H9 (cell line): ENCODE measurements at regions not wholly inside any gene's neighbourhood (a gene's known extent, or its start where the extent isn't known, plus 50 kb on each side); places are given as distances from the start of the nearest gene placed in this dataset.

Source experiments
- DNase-seq: peaks from one replicate; pipeline ENCODE4 v3.0.0-alpha.2; 2017
- H2AFZ ChIP-seq: one replicate; pipeline ENCODE4 v1.6.1; 2013; ENCODE audit warnings: mild to moderate bottlenecking, low read length, control low read depth, moderate library complexity
- H2AK5ac ChIP-seq: 2 replicates; pipeline ENCODE4 v1.6.1; 2013; ENCODE audit warnings: low read length, control low read depth, mixed read lengths; ENCODE audit not compliant: insufficient read length
- H2BK120ac ChIP-seq: one replicate; pipeline ENCODE4 v1.6.1; 2013; ENCODE audit warnings: low read depth, mild to moderate bottlenecking, low read length, control low read depth, inconsistent platforms; ENCODE audit not compliant: poor library complexity, severe bottlenecking
- H2BK12ac ChIP-seq: 2 replicates; pipeline ENCODE4 v1.6.1; 2013; ENCODE audit warnings: low read length, control low read depth, mixed read lengths, low read depth; ENCODE audit not compliant: insufficient read length
- H2BK15ac ChIP-seq: 2 replicates; pipeline ENCODE4 v1.6.1; 2013; ENCODE audit warnings: low read depth, low read length, control low read depth
- H2BK20ac ChIP-seq: one replicate; pipeline ENCODE4 v1.6.1; 2013; ENCODE audit warnings: low read depth, mild to moderate bottlenecking, low read length, control low read depth, inconsistent platforms; ENCODE audit not compliant: poor library complexity, severe bottlenecking
- H2BK5ac ChIP-seq: 2 replicates; pipeline ENCODE4 v1.6.1; 2013; ENCODE audit warnings: low read length, control low read depth, mixed read lengths; ENCODE audit not compliant: insufficient read length
- H3K14ac ChIP-seq: 2 replicates; pipeline ENCODE4 v1.6.1; 2013; ENCODE audit warnings: low read length, control low read depth; ENCODE audit not compliant: insufficient read depth
- H3K18ac ChIP-seq: 2 replicates; pipeline ENCODE4 v1.6.1; 2013; ENCODE audit warnings: low read depth, mild to moderate bottlenecking, mixed read lengths, low read length, control low read depth; ENCODE audit not compliant: insufficient read length
- H3K23ac ChIP-seq: 2 replicates; pipeline ENCODE4 v1.6.1; 2013; ENCODE audit warnings: low read length, control low read depth, mixed read lengths, low read depth; ENCODE audit not compliant: insufficient read length
- H3K23me2 ChIP-seq: 2 replicates; pipeline ENCODE4 v1.6.1; 2013; ENCODE audit warnings: low read depth, mild to moderate bottlenecking, mixed read lengths, low read length, control low read depth; ENCODE audit not compliant: insufficient read length, poor library complexity, severe bottlenecking
- H3K27ac ChIP-seq: 2 replicates; pipeline ENCODE4 v1.5.1; 2013; ENCODE audit warnings: low read length, control low read depth, mixed read lengths, low read depth; ENCODE audit not compliant: insufficient read length
- H3K27me3 ChIP-seq: 2 replicates; pipeline ENCODE4 v1.6.1; 2013; ENCODE audit warnings: low read length, control low read depth, inconsistent platforms; ENCODE audit not compliant: insufficient read depth
- H3K4ac ChIP-seq: 2 replicates; pipeline ENCODE4 v1.6.1; 2013; ENCODE audit warnings: low read depth, mild to moderate bottlenecking, control low read depth, inconsistent platforms, low read length, moderate library complexity
- H3K4me1 ChIP-seq: 2 replicates; pipeline ENCODE4 v1.6.1; 2013; ENCODE audit warnings: low read length, control low read depth, inconsistent platforms; ENCODE audit not compliant: insufficient read depth
- H3K4me2 ChIP-seq: 2 replicates; pipeline ENCODE4 v1.6.1; 2013; ENCODE audit warnings: low read length, control low read depth, mixed read lengths; ENCODE audit not compliant: insufficient read length, insufficient read depth
- H3K56ac ChIP-seq: 2 replicates; pipeline ENCODE4 v1.6.1; 2013; ENCODE audit warnings: low read depth, mild to moderate bottlenecking, mixed read lengths, low read length, control low read depth; ENCODE audit not compliant: insufficient read length
- H3K79me1 ChIP-seq: 2 replicates; pipeline ENCODE4 v1.6.1; 2013; ENCODE audit warnings: low read depth, mild to moderate bottlenecking, moderate library complexity, low read length, control low read depth, inconsistent platforms; ENCODE audit not compliant: insufficient read depth, poor library complexity, severe bottlenecking
- H3K79me2 ChIP-seq: 2 replicates; pipeline ENCODE4 v1.6.1; 2013; ENCODE audit warnings: low read length, control low read depth, inconsistent platforms; ENCODE audit not compliant: insufficient read depth
- H3K9ac ChIP-seq: 2 replicates; pipeline ENCODE4 v1.6.1; 2013; ENCODE audit warnings: low read length, control low read depth, mixed read lengths; ENCODE audit not compliant: insufficient read length; ENCODE audit errors: extremely low read depth
- H3K9me3 ChIP-seq: one replicate; pipeline ENCODE4 v1.6.1; 2013; ENCODE audit warnings: low read depth, low read length, inconsistent platforms; ENCODE audit not compliant: control insufficient read depth
- H3T11ph ChIP-seq: one replicate; pipeline ENCODE4 v1.6.1; 2013; ENCODE audit warnings: mild to moderate bottlenecking, low read length, control low read depth, inconsistent platforms
- H4K20me1 ChIP-seq: one replicate; pipeline ENCODE4 v1.6.1; 2013; ENCODE audit not compliant: control insufficient read depth, insufficient read length, insufficient read depth
- H4K5ac ChIP-seq: 2 replicates; pipeline ENCODE4 v1.6.1; 2013; ENCODE audit warnings: low read depth, mild to moderate bottlenecking, mixed read lengths, low read length, control low read depth; ENCODE audit not compliant: insufficient read length
- H4K8ac ChIP-seq: replicated peaks from 2 replicates; pipeline ENCODE4 v1.6.1; 2013; ENCODE audit warnings: low read length, control low read depth, mixed read lengths, low read depth; ENCODE audit not compliant: insufficient read length
- H4K91ac ChIP-seq: 2 replicates; pipeline ENCODE4 v1.6.1; 2013; ENCODE audit warnings: low read depth, mild to moderate bottlenecking, moderate library complexity, mixed read lengths, low read length, control low read depth; ENCODE audit not compliant: insufficient read length
- H3K27ac Mint-ChIP-seq, 3 experiments: 2 replicates in 2 of 3; 3 replicates in 1 of 3; pipeline ENCODE4 v1.8.0; 2020 to 2021; ENCODE audit warnings: mixed read lengths in 3 of 3, mild to moderate bottlenecking in 1 of 3, moderate library complexity in 1 of 3
- H3K27me3 Mint-ChIP-seq: 2 replicates; pipeline ENCODE4 v1.8.0; 2021; ENCODE audit warnings: low read depth, mild to moderate bottlenecking, moderate library complexity, mixed read lengths
- H3K36me3 Mint-ChIP-seq, 3 experiments: 2 replicates in 2 of 3; 3 replicates in 1 of 3; pipeline ENCODE4 v1.8.0; 2020 to 2021; ENCODE audit warnings: low read depth in 3 of 3, mixed read lengths in 3 of 3; ENCODE audit not compliant: insufficient read depth in 1 of 3
- H3K4me1 Mint-ChIP-seq, 2 experiments: 2 replicates each; pipeline ENCODE4 v1.8.0; 2020; ENCODE audit warnings: mixed read lengths in 2 of 2
- H3K4me3 Mint-ChIP-seq, 2 experiments: 2 replicates in 1 of 2; 3 replicates in 1 of 2; pipeline ENCODE4 v1.8.0; 2020 to 2021; ENCODE audit warnings: mild to moderate bottlenecking in 2 of 2, mixed read lengths in 2 of 2, moderate library complexity in 1 of 2
- H3K9me3 Mint-ChIP-seq, 2 experiments: 2 replicates in 1 of 2; 3 replicates in 1 of 2; pipeline ENCODE4 v1.8.0; 2020; ENCODE audit warnings: mild to moderate bottlenecking in 2 of 2, mixed read lengths in 2 of 2, moderate library complexity in 1 of 2
- CTCF ChIP-seq: fragments of 200-600 bp; sonication (generic); conservative IDR thresholded peaks from 3 replicates; pipeline ENCODE4 v1.8.0; 2021; ENCODE audit warnings: antibody characterized with exemption, mild to moderate bottlenecking
- WGBS: extraction: QIAGEN DNeasy Blood & Tissue Kit; methylation state at CpG from one replicate; pipeline ENCODE4 v1.1.7; 2013; ENCODE audit warnings: missing lambda C conversion rate, low lambda C conversion rate, mixed read lengths; ENCODE audit not compliant: insufficient read length; ENCODE audit errors: extremely low coverage; 5-methylcytosine and 5-hydroxymethylcytosine counted together

- H3K4ac ChIP-seq: no peak overlapping the region
- H2BK15ac ChIP-seq: no peak overlapping the region
- no peak overlapping the region for H3K4me2 ChIP-seq
- Mint-ChIP-seq H3K4me1 (no peaks in the 10 kb centered on the region), H3K27me3 (peaks cover 28% of the 10 kb centered on the region), H3K9me3 (no peaks in the 10 kb centered on the region; a peak in 2 of 5 replicates), H3K4me3 (no peak overlapping the region), H3K36me3 (peaks cover 0 to 4% (median 0%) of the 10 kb centered on the region in 3 experiments; a peak in 1 of 7 replicates), H3K27ac (no peak overlapping the region)
- no peak overlapping the region for H2BK5ac ChIP-seq
- no peak overlapping the region for H3K9ac ChIP-seq
- H2BK20ac ChIP-seq: no peak overlapping the region
- H4K8ac ChIP-seq: no peak overlapping the region
- no peaks in the 10 kb centered on the region for H3K23me2 ChIP-seq
- no peak overlapping the region for H2BK12ac ChIP-seq
- no peak overlapping the region for H4K5ac ChIP-seq
- no peak overlapping the region for H2BK120ac ChIP-seq
- H2AFZ ChIP-seq: no peak overlapping the region
- no peaks in the 10 kb centered on the region for H3K9me3 ChIP-seq
- no peak overlapping the region for H3K27ac ChIP-seq
- no peaks in the 10 kb centered on the region for H3K4me1 ChIP-seq
- H4K91ac ChIP-seq: no peak overlapping the region
- H3T11ph ChIP-seq: no peak overlapping the region
- H3K56ac ChIP-seq: no peak overlapping the region
- no peak overlapping the region for H3K23ac ChIP-seq
- DNase-seq: no peak
- no peak overlapping the region for H2AK5ac ChIP-seq
- TF ChIP-seq CTCF: no peak
- H3K79me2 ChIP-seq: no peaks in the 10 kb centered on the region
- H3K79me1 ChIP-seq: no peaks in the 10 kb centered on the region
- no peaks in the 10 kb centered on the region for H3K27me3 ChIP-seq
- WGBS: no CpG with 5 or more reads among the region's 7 CpGs
- H3K18ac ChIP-seq: no peak overlapping the region
- no peaks in the 10 kb centered on the region for H4K20me1 ChIP-seq
- no peak overlapping the region for H3K14ac ChIP-seq
Measured at GRCh38 chr16:73199214-73199613, 151.3 kb upstream of the ZFHX3 start.
